ENCODE measurements at regions not wholly inside any gene's neighbourhood (a gene's known extent, or its start where the extent isn't known, plus 50 kb on each side); places are given as distances from the start of the nearest gene placed in this dataset.

DNA sequence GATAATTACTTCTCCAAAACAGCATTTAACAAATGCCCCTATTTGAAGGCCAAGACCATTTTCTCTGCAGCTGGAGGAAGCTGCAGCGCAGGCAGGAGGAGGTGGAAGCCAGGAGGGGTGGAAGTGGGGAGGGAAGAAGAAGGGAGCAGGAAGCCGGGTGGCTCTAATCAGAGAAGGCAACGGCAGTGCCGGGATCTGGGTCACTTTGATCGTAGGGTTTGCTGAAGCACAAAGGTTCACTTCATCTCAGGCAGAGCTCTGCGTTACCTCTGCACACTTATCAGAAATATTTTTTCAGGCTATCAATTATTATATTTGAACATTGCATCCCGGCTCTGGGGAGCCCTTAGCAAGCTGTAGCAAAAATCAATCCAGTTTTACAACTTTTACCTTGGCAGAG lies 315.8 kb upstream of the POU3F3 start:
- WGBS, 2 experiments (ENCODE audit: insufficient coverage in 1 of 2, insufficient read length in 1 of 2) = 91 to 94% methylated on average over 7 of the region's 7 CpGs
- no peak for TF ChIP-seq CTCF (conservative IDR thresholded peaks at IDR 0.05)
- no peak overlapping the region for H3K4me3 Mint-ChIP-seq
- H3K27me3 Mint-ChIP-seq (ENCODE audit: insufficient read depth) = no peaks in the 10 kb centered on the region
- DNase-seq = no peak
- H3K9ac ChIP-seq (ENCODE audit: extremely low read depth, low read length, poor library complexity, severe bottlenecking) = no peak overlapping the region
- no peak overlapping the region for H3K4me3 ChIP-seq (ENCODE audit: low read length)
- no peaks in the 10 kb centered on the region for H3K9me3 Mint-ChIP-seq
- no peaks in the 10 kb centered on the region for H3K9me3 ChIP-seq (ENCODE audit: control insufficient read depth, low read length)
- H3K4me1 ChIP-seq (ENCODE audit: control insufficient read depth, insufficient read depth, low read length) = no peaks in the 10 kb centered on the region
- no peaks in the 10 kb centered on the region for H3K36me3 Mint-ChIP-seq (ENCODE audit: low read depth)
- H3K36me3 ChIP-seq (ENCODE audit: control insufficient read depth, insufficient read depth, low read length) = no peaks in the 10 kb centered on the region
- no peak overlapping the region for H3K27ac Mint-ChIP-seq
- H3K27me3 ChIP-seq (ENCODE audit: control insufficient read depth, insufficient read depth, low read length, poor library complexity, severe bottlenecking) = no peaks in the 10 kb centered on the region
- no peak overlapping the region for H3K27ac ChIP-seq (ENCODE audit: low read depth, low read length)
- no peaks in the 10 kb centered on the region for H3K4me1 Mint-ChIP-seq

DNA sequence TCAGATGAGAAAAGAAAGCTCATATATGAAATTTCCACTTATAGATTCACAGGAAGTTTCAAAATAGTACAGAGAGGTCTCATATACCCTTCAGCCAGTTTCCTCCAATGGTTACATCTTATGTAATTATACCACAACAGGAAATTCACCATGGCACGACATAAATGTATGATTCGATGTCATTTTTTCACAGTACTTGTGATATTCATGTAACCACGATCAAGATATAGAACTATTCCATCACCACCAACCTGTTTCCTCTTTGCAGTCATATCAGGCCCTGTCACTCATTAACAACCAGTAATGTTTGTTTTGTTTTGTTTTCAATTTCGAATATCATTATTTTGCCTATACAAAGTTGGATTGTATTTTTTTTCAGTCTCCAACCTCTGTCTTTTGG lies 314.3 kb upstream of the POU3F3 start:
- Mint-ChIP-seq H3K36me3 (ENCODE audit: low read depth) (no peaks in the 10 kb centered on the region), H3K9me3 (no peaks in the 10 kb centered on the region), H3K27me3 (ENCODE audit: insufficient read depth) (no peaks in the 10 kb centered on the region), H3K4me3 (no peak overlapping the region), H3K4me1 (no peaks in the 10 kb centered on the region), H3K27ac (no peak overlapping the region)
- H3K27me3 ChIP-seq (ENCODE audit: control insufficient read depth, insufficient read depth, low read length, poor library complexity, severe bottlenecking) = no peaks in the 10 kb centered on the region
- DNase-seq = no peak
- H3K27ac ChIP-seq (ENCODE audit: low read depth, low read length) = no peak overlapping the region
- WGBS, 2 experiments (ENCODE audit: insufficient coverage in 1 of 2, insufficient read length in 1 of 2) = 94 to 95% methylated on average over 2 to 3 of the region's 4 CpGs
- no peaks in the 10 kb centered on the region for H3K36me3 ChIP-seq (ENCODE audit: control insufficient read depth, insufficient read depth, low read length)
- no peak overlapping the region for H3K4me3 ChIP-seq (ENCODE audit: low read length)
- no peak overlapping the region for H3K9ac ChIP-seq (ENCODE audit: extremely low read depth, low read length, poor library complexity, severe bottlenecking)
- TF ChIP-seq CTCF (conservative IDR thresholded peaks at IDR 0.05) = no peak
- H3K4me1 ChIP-seq (ENCODE audit: control insufficient read depth, insufficient read depth, low read length) = no peaks in the 10 kb centered on the region
- no peaks in the 10 kb centered on the region for H3K9me3 ChIP-seq (ENCODE audit: control insufficient read depth, low read length)

- TF ChIP-seq CTCF (conservative IDR thresholded peaks at IDR 0.05) = no peak
- H3K9ac ChIP-seq (ENCODE audit: extremely low read depth, low read length, poor library complexity, severe bottlenecking) = no peak overlapping the region
- H3K4me1 ChIP-seq (ENCODE audit: control insufficient read depth, insufficient read depth, low read length) = no peaks in the 10 kb centered on the region
- H3K4me3 ChIP-seq (ENCODE audit: low read length) = no peak overlapping the region
- no peak overlapping the region for H3K27ac ChIP-seq (ENCODE audit: low read depth, low read length)
- Mint-ChIP-seq H3K9me3 (no peaks in the 10 kb centered on the region), H3K4me1 (no peaks in the 10 kb centered on the region), H3K36me3 (ENCODE audit: low read depth) (no peaks in the 10 kb centered on the region), H3K27ac (no peak overlapping the region), H3K27me3 (ENCODE audit: insufficient read depth) (peaks cover 2% of the 10 kb centered on the region), H3K4me3 (no peak overlapping the region)
- no peak for DNase-seq
- no peaks in the 10 kb centered on the region for H3K9me3 ChIP-seq (ENCODE audit: control insufficient read depth, low read length)
- H3K36me3 ChIP-seq (ENCODE audit: control insufficient read depth, insufficient read depth, low read length) = no peaks in the 10 kb centered on the region
- H3K27me3 ChIP-seq (ENCODE audit: control insufficient read depth, insufficient read depth, low read length, poor library complexity, severe bottlenecking) = no peaks in the 10 kb centered on the region
- 87 to 93% methylated on average over 4 to 6 of the region's 6 CpGs for WGBS, 2 experiments (ENCODE audit: insufficient coverage in 1 of 2, insufficient read length in 1 of 2)
Measured at GRCh38 chr2:104545055-104545454, 308.9 kb upstream of the POU3F3 start.
